Endothelial cell (in vitro differentiated cells): ENCODE measurements at regions not wholly inside any gene's neighbourhood (a gene's known extent, or its start where the extent isn't known, plus 50 kb on each side); places are given as distances from the start of the nearest gene placed in this dataset.

Experiments
- DNase-seq: peaks from one replicate; pipeline ENCODE4 v3.0.0; 2021; ENCODE audit warnings: low spot score
- H3K27ac Mint-ChIP-seq: one replicate; pipeline ENCODE4 v1.8.0; 2021; ENCODE audit warnings: mixed read lengths, inconsistent platforms; ENCODE audit not compliant: unreplicated experiment
- H3K27me3 Mint-ChIP-seq: one replicate; pipeline ENCODE4 v1.8.0; 2021; ENCODE audit warnings: mild to moderate bottlenecking, moderate library complexity, mixed read lengths, inconsistent platforms; ENCODE audit not compliant: unreplicated experiment
- H3K36me3 Mint-ChIP-seq: one replicate; pipeline ENCODE4 v1.8.0; 2021; ENCODE audit warnings: mild to moderate bottlenecking, low read depth, mixed read lengths, inconsistent platforms; ENCODE audit not compliant: unreplicated experiment
- H3K4me1 Mint-ChIP-seq: one replicate; pipeline ENCODE4 v1.8.0; 2021; ENCODE audit warnings: mild to moderate bottlenecking, mixed read lengths, inconsistent platforms; ENCODE audit not compliant: unreplicated experiment
- H3K4me3 Mint-ChIP-seq: one replicate; pipeline ENCODE4 v1.8.0; 2021; ENCODE audit warnings: mild to moderate bottlenecking, mixed read lengths, inconsistent platforms; ENCODE audit not compliant: unreplicated experiment
- H3K9me3 Mint-ChIP-seq: one replicate; pipeline ENCODE4 v1.8.0; 2021; ENCODE audit warnings: mixed read lengths, inconsistent platforms; ENCODE audit not compliant: unreplicated experiment
- TF ChIP-seq, protein P1 (sequence below): fragments of 200-600 bp; sonication (generic); IDR thresholded peaks from one replicate; pipeline ENCODE4 v1.5.0; 2021; ENCODE audit warnings: antibody characterized with exemption; ENCODE audit not compliant: unreplicated experiment

GRCh38 chr2:145736871-145737270 is 1217.0 kb upstream of the ZEB2 start:
- Mint-ChIP-seq H3K27ac (no peak overlapping the region), H3K36me3 (no peaks in the 10 kb centered on the region), H3K27me3 (no peaks in the 10 kb centered on the region), H3K9me3 (no peaks in the 10 kb centered on the region), H3K4me1 (peaks cover 7% of the 10 kb centered on the region), H3K4me3 (no peak overlapping the region)
- DNase-seq, result no peak
- TF ChIP-seq, protein P1, sequence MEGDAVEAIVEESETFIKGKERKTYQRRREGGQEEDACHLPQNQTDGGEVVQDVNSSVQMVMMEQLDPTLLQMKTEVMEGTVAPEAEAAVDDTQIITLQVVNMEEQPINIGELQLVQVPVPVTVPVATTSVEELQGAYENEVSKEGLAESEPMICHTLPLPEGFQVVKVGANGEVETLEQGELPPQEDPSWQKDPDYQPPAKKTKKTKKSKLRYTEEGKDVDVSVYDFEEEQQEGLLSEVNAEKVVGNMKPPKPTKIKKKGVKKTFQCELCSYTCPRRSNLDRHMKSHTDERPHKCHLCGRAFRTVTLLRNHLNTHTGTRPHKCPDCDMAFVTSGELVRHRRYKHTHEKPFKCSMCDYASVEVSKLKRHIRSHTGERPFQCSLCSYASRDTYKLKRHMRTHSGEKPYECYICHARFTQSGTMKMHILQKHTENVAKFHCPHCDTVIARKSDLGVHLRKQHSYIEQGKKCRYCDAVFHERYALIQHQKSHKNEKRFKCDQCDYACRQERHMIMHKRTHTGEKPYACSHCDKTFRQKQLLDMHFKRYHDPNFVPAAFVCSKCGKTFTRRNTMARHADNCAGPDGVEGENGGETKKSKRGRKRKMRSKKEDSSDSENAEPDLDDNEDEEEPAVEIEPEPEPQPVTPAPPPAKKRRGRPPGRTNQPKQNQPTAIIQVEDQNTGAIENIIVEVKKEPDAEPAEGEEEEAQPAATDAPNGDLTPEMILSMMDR, result no peak

DNA sequence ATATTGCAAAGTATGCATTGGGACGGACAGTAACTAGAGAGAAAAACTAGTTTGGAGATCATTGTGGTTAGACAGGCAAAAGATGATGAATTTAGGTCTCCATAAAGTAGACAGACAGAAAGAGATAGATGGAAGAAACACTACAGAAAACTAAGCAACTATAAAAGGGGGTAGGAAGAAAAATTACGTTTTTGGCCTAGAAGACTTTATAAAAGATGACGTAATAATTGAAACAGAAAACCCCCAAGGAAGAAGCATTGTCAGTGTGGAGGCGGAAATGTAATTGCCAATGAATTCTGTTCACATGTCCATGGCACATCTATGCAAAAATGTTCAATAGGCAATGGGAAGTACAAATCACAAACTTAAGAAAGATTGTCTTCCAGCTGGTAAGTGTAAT is 1211.5 kb upstream of the ZEB2 start:
- Mint-ChIP-seq H3K9me3 (no peaks in the 10 kb centered on the region), H3K27ac (no peak overlapping the region), H3K27me3 (no peaks in the 10 kb centered on the region), H3K4me1 (peaks cover 4% of the 10 kb centered on the region), H3K36me3 (no peaks in the 10 kb centered on the region), H3K4me3 (no peak overlapping the region)
- TF ChIP-seq, protein P1, result no peak
- DNase-seq, result no peak

GRCh38 chr2:145729993-145730770 is 1210.3 kb upstream of the ZEB2 start:
- Mint-ChIP-seq H3K27ac (no peak overlapping the region), H3K27me3 (no peaks in the 10 kb centered on the region), H3K4me3 (no peak overlapping the region), H3K9me3 (no peaks in the 10 kb centered on the region), H3K4me1 (no peaks in the 10 kb centered on the region), H3K36me3 (no peaks in the 10 kb centered on the region)
- TF ChIP-seq, protein P1, result no peak
- no peak for DNase-seq

DNA sequence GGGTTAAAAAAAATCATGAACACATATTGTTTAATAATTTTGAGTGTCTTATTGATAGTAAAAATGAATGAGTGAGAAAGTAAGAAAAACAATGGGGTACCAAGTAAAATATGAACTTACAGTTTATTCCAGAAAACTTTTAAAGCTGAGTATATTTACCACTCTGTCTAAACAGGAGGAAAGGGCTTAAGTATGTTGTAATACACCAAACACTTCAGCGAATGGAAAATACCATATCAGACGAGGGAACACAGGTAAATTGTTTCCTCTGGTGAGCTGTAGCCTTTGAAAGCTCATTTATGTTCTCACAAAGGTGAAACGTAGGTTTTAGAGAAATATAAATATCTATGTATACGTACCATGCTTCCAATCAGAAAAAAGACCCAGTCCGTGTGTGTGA is 1209.6 kb upstream of the ZEB2 start:
- Mint-ChIP-seq H3K27me3 (no peaks in the 10 kb centered on the region), H3K4me3 (no peak overlapping the region), H3K9me3 (no peaks in the 10 kb centered on the region), H3K27ac (no peak overlapping the region), H3K36me3 (no peaks in the 10 kb centered on the region), H3K4me1 (peaks cover 3% of the 10 kb centered on the region)
- TF ChIP-seq, protein P1, result no peak
- DNase-seq, result no peak

GRCh38 chr2:145728511-145728910 is 1208.6 kb upstream of the ZEB2 start:
- TF ChIP-seq, protein P1, result no peak
- Mint-ChIP-seq H3K9me3 (no peaks in the 10 kb centered on the region), H3K27me3 (no peaks in the 10 kb centered on the region), H3K36me3 (no peaks in the 10 kb centered on the region), H3K4me3 (no peak overlapping the region), H3K4me1 (peaks cover 4% of the 10 kb centered on the region), H3K27ac (no peak overlapping the region)
- DNase-seq, result no peak
